ENCODE measurements at regions not wholly inside any gene's neighbourhood (a gene's known extent, or its start where the extent isn't known, plus 50 kb on each side); places are given as distances from the start of the nearest gene placed in this dataset.

DNA sequence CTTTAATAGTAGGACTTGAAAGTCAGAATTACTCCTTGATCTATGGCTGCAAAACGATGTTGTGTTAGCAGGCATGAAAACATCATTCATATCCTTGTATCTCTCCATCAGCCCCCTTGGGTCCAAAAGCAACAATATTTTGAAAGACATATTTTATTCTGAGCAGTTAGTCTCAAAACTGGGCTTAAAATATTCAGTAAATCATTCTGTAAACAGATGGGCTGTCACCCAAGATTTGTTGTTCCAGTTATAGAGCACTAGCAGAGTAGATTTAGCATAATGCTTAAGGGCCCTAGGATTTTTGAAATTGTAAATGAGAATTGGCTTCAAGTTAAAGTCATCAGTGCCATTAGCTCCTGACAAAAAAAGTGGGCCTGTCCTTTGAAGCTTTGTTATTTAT is 1565.6 kb downstream of the STIM2 start:
- no peak for TF ChIP-seq POLR2A (IDR thresholded peaks at IDR 0.05; ENCODE audit: low read depth, low read length)
- no peak for TF ChIP-seq POLR2AphosphoS5 (IDR thresholded peaks at IDR 0.05; ENCODE audit: low read depth, low read length)
